GM21526 (cell line): ENCODE measurements at regions not wholly inside any gene's neighbourhood (a gene's known extent, or its start where the extent isn't known, plus 50 kb on each side); places are given as distances from the start of the nearest gene placed in this dataset.
"Not testable (repeated sequence)": the region's sequence is repeated elsewhere in the genome, so short reads cannot be mapped to it uniquely, and the experiment has no call there.

ENCODE experiments used
- ATAC-seq: cut with Tn5 transposase; IDR thresholded peaks from one replicate; pipeline ENCODE4 v1.9.1; 2021; ENCODE audit warnings: moderate library complexity; ENCODE audit not compliant: unreplicated experiment, low FRiP score

GRCh38 chr2:83993873-83994632, 465.0 kb downstream of the SUCLG1 start:
- no peak for ATAC-seq

DNA sequence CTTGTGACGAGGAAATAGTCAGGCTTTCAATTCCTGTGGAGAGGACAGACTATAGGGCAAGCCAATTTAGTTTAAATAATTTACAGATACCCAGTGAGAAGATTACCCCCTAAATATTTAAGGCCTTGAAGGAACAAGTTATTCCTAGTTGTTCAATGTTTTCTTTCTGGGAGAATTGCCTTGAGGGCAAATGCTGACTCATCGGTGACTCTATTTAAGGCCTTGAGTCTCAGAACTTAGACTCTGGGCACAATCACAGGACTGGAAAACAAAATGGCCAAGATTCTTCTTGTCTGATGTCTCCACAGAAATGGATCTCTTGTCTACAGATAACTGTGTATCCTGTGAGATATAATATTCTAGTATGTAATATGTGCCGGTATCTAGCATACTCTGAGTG, 467.1 kb downstream of the SUCLG1 start:
- ATAC-seq, result no peak

- no peak for ATAC-seq
Observed at GRCh38 chr2:83990636-83991035, 468.4 kb downstream of the SUCLG1 start.

DNA sequence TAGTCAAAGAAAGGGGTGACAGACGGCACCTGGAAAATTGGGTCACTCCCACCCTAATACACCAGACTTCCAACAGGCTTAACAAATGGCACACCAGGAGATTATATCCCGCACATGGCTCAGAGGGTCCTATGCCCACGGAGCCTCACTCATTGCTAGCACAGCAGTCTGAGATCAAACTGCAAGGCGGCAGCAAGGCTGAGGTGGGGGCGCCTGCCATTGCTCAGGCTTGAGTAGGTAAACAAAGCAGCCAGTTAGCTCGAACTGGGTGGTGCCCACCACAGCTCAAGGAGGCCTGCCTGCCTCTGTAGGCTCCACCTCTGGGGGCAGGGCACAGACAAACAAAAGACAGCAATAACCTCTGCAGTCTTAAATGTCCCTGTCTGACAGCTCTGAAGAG, 482.5 kb downstream of the SUCLG1 start:
- ATAC-seq, result not testable (repeated sequence)

DNA sequence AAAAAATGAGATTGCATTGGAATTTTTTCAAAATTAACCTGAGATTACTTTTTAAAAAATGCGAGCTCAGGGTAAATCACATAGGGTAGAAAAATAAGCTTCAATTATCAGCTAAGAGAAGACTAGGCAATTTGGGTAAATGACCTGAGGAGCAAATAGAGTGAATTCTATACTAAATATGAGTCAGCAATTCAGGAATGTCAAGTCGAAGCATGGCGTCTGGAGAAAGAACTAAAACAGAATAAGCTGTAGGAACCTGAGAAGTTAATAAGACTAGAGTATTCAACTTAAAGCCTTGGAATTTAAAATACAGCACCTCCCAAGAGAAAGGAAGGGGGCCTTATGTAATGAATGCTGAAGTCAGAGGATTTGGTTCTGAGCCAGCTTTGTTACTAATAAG, 487.0 kb downstream of the SUCLG1 start:
- ATAC-seq, result no peak

DNA sequence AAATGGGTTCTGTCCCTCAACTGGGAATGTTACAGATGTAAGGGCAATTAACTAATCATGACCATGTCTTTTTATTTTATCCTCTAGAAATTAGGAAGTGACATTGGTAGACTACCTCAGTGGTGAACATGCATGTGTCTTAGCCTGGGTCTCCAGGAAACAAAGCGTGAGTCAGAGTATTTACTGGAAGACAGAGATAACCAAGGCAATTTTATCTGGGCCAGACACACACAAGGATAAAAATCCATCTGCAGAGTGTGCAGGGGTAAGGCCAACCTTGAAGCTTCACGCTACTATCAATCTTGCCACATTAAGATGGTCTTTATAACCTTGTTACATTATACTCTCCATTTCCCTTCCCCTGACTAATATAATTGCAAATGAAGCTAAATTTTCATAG, 487.5 kb downstream of the SUCLG1 start:
- no peak for ATAC-seq

DNA sequence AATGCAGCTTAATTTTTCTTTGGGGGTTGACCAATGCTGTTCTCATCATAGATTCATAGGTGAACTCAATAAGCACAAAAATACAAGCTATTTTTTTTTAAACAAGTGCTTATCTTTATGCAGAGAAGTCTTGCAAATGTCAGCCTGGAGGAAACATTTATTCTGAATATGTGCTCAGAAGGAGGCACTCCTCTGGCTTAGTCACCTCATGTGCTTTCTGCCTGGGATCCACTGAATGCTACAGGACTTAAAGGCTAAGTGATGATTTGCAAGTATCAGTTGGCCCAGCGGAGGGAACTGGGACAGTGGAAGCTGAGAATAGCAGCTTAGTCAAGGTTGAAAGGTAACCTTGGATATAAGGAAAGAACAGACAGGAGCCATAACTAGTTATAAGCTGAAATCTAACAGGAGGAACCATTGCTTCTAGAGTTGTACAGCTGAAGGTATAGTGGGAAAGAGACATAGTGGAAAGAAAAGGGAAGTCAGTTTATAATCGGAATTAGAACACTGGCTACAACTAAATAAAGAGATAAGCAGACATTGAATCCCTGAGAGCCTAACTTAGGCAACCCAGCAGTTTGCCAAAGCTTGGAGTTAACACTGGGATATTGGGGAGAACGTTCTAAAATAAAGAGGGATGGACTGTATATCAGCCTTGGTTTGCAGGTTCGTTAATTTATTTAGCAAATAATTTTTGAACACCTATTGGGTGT, 488.7 kb downstream of the SUCLG1 start:
- no peak for ATAC-seq

GRCh38 chr2:83969085-83969484, 490.0 kb downstream of the SUCLG1 start:
- no peak for ATAC-seq

DNA sequence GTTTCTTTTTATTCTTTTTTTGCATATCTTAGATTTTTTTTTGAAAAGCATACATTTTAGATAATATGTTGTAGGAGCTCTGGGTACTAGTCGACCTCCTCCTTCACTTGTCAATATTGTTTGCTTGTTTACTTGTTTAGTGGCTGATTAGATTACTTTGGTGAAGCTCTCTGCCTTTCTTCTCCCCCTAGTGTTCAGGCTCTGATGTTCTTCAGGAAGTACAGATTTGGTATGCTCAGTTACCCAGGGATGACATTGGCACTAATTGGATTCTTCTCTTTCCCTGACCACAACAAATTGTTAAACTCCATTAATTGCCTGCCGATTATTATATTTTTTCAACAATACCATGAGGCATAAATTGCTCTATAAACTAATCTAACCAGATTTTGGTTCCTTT, 491.2 kb downstream of the SUCLG1 start:
- no peak for ATAC-seq

- ATAC-seq, result not testable (repeated sequence)
Observed at GRCh38 chr2:83966946-83967345, 492.1 kb downstream of the SUCLG1 start.

GRCh38 chr2:83961512-83961911, 497.6 kb downstream of the SUCLG1 start:
- ATAC-seq, result no peak

DNA sequence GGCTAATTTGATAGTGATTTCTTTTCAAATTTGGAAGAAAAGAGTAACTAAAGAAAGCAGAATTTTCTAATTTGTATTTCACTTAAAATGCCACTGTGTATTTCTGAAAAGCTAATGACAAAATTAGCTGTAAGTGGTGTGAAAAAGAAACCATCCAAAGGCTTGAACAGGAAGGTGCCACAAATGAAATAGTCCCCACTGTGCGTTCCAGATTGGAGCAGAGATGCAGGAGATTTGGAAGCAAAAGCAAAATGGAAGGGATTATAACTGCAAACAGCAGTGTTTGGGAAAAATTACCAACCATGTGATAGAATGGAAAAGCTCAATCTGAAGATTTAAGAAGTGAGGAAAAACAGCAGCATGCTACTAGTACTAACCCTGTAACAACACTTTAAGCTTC, 498.7 kb downstream of the SUCLG1 start:
- no peak for ATAC-seq

GRCh38 chr2:83959266-83959665, 499.8 kb downstream of the SUCLG1 start:
- no peak for ATAC-seq

- no peak for ATAC-seq
Observed at GRCh38 chr2:83956991-83957390, 502.1 kb downstream of the SUCLG1 start.

- ATAC-seq, result no peak
Observed at GRCh38 chr2:83953697-83954096, 505.4 kb downstream of the SUCLG1 start.

GRCh38 chr2:83951378-83951947, 507.6 kb downstream of the SUCLG1 start:
- ATAC-seq, result no peak

GRCh38 chr2:83949361-83949760, 509.7 kb downstream of the SUCLG1 start:
- ATAC-seq, result no peak

DNA sequence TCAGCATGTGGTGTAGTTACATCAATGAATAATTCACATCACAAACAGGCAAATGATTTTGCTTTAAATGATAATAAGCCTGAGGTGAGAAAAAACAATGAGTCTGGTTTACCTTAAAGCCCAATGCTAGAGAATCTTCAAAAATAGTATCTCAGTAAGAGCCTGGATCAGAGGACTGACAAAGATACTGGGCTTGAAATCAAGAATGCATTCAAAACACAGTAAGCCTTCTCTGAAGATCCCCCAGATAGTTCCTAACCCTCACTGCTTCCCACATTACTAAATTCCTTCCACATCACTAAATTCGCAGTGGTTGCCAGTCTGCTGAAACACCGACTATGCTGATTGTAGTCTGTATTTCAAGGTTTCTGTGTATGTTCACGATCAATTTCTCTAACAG, 514.9 kb downstream of the SUCLG1 start:
- ATAC-seq, result no peak

- ATAC-seq, result no peak
Observed at GRCh38 chr2:83943265-83943664, 515.8 kb downstream of the SUCLG1 start.

DNA sequence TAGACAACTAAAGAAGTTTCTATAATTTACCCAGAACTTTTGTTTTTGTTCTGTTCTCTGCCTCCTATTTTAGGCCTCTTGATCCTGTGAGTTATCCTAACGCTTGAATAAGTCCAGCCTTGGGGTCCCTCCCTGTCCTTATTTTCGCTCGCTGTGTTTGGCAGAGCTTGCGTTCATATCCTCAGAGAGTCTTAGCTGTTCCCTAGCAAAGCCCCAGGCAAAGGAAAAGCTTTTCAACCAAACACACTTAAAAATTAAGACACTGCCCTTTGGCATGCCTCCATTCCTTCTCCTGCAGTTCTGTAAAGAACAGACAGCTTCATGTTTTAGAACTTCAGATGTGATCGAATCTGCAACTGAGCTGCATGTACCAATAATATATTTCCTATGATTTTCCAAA, 517.2 kb downstream of the SUCLG1 start:
- no peak for ATAC-seq

DNA sequence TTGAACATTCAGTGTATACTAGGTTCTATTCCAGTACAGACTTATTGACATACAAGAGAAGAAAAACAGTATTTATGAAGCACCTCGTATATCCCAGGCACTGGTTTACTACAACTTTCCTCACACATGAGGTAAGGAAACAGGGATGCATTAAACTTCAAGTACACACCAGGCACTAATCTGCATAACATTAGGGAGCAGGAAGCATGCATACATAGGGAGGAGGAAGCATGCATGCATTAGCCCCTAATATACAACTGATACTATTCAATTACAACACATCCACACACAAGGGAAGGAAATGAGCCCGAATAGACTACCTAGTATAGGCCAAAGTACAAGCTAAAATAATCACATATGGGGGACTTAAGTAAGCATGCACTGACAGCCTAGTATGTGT, 525.3 kb downstream of the SUCLG1 start:
- ATAC-seq, result no peak

- ATAC-seq, result no peak
Observed at GRCh38 chr2:83923531-83923930, 535.5 kb downstream of the SUCLG1 start.
